ENCODE measurements at regions not wholly inside any gene's neighbourhood (a gene's known extent, or its start where the extent isn't known, plus 50 kb on each side); places are given as distances from the start of the nearest gene placed in this dataset.

GRCh38 chr6:62345962-62346689, 60.1 kb upstream of the KHDRBS2 start:
- no peak for DNase-seq (ENCODE audit: low read depth in 4 of 4, low spot score in 3 of 4)

DNA sequence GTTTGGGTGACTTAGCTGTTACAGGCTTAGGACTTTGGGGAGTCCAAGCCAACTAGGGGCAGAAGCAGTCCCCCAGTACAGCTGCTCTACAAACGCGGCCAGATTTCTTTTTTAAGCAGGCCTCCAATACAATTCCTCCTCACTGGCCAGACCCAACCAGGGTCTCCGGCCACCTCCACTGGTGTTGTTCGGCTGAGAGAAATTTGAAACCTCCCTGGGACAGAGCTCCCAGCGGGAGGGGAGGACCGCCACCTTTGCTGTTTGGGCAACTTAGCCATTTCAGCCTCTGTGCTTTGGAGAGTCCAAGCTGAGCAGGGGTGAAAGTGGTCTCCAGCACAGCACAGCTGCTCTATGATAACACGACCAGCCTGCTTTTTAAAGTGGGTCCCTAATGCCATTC, 59.4 kb upstream of the KHDRBS2 start:
- DNase-seq (ENCODE audit: low read depth in 4 of 4, low spot score in 3 of 4) = no peak

DNA sequence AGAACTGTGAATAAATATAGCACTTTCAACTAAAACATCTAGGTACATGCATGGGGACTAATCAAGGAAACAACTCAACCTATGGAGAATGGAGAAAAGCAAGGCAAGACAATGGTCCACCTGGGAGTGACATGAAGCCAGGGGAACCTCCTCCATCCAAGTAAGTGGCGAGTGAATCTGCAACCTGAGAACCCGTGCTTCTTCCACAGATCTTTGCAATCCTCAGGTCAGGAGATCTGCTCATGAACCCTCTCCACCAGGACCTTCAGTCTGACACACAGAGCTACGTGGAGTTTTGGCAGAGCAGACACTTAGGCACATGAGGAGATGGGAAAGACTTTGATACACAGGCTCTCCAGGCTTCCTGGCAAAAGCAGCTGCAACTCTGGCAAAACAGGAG, 58.8 kb upstream of the KHDRBS2 start:
- DNase-seq (ENCODE audit: low read depth in 4 of 4, low spot score in 3 of 4) = no peak

- DNase-seq (ENCODE audit: low read depth in 4 of 4, low spot score in 3 of 4) = no peak
Measured at GRCh38 chr6:62338477-62338876, 52.5 kb upstream of the KHDRBS2 start.

Measured in right renal pelvis (tissue), 4 donors.